ENCODE measurements at regions not wholly inside any gene's neighbourhood (a gene's known extent, or its start where the extent isn't known, plus 50 kb on each side); places are given as distances from the start of the nearest gene placed in this dataset.
"Not testable (repeated sequence)": the region's sequence is repeated elsewhere in the genome, so short reads cannot be mapped to it uniquely, and the experiment has no call there.

- no peak for DNase-seq (ENCODE audit: low read depth)
Observed at GRCh38 chr2:65605058-65605742, 172.8 kb upstream of the SPRED2 start.

- DNase-seq (ENCODE audit: low read depth), result no peak
Observed at GRCh38 chr2:65604246-65604645, 171.8 kb upstream of the SPRED2 start.

GRCh38 chr2:65602603-65603235 lies 170.3 kb upstream of the SPRED2 start:
- DNase-seq (ENCODE audit: low read depth), result peak; percentile 14

GRCh38 chr2:65600871-65601270 lies 168.5 kb upstream of the SPRED2 start:
- not testable (repeated sequence) for DNase-seq (ENCODE audit: low read depth)

- DNase-seq (ENCODE audit: low read depth), result not testable (repeated sequence)
Observed at GRCh38 chr2:65600351-65600750, 168.0 kb upstream of the SPRED2 start.

GRCh38 chr2:65599693-65600092 lies 167.3 kb upstream of the SPRED2 start:
- DNase-seq (ENCODE audit: low read depth), result no peak

- no peak for DNase-seq (ENCODE audit: low read depth)
Observed at GRCh38 chr2:65598996-65599395, 166.6 kb upstream of the SPRED2 start.

GRCh38 chr2:65598264-65598663 lies 165.9 kb upstream of the SPRED2 start:
- no peak for DNase-seq (ENCODE audit: low read depth)

GRCh38 chr2:65595630-65596029 lies 163.2 kb upstream of the SPRED2 start:
- DNase-seq (ENCODE audit: low read depth), result no peak

- DNase-seq (ENCODE audit: low read depth), result no peak
Observed at GRCh38 chr2:65594150-65594549, 161.8 kb upstream of the SPRED2 start.

- no peak for DNase-seq (ENCODE audit: low read depth)
Observed at GRCh38 chr2:65589667-65590066, 157.3 kb upstream of the SPRED2 start.

GRCh38 chr2:65587779-65588178 lies 155.4 kb upstream of the SPRED2 start:
- DNase-seq (ENCODE audit: low read depth), result no peak

GRCh38 chr2:65586516-65586915 lies 154.1 kb upstream of the SPRED2 start:
- DNase-seq (ENCODE audit: low read depth), result peak; percentile 70

GRCh38 chr2:65583061-65583460 lies 150.7 kb upstream of the SPRED2 start:
- no peak for DNase-seq (ENCODE audit: low read depth)

GRCh38 chr2:65582364-65582763 lies 150.0 kb upstream of the SPRED2 start:
- DNase-seq (ENCODE audit: low read depth), result no peak

- no peak for DNase-seq (ENCODE audit: low read depth)
Observed at GRCh38 chr2:65580824-65581223, 148.4 kb upstream of the SPRED2 start.

- DNase-seq (ENCODE audit: low read depth), result no peak
Observed at GRCh38 chr2:65579506-65580235, 147.3 kb upstream of the SPRED2 start.

GRCh38 chr2:65577654-65578053 lies 145.3 kb upstream of the SPRED2 start:
- DNase-seq (ENCODE audit: low read depth), result no peak

GRCh38 chr2:65576861-65577601 lies 144.6 kb upstream of the SPRED2 start:
- peak; percentile 93 for DNase-seq (ENCODE audit: low read depth)

- no peak for DNase-seq (ENCODE audit: low read depth)
Observed at GRCh38 chr2:65576278-65576677, 143.9 kb upstream of the SPRED2 start.

GRCh38 chr2:65574993-65575392 lies 142.6 kb upstream of the SPRED2 start:
- no peak for DNase-seq (ENCODE audit: low read depth)

- not testable (repeated sequence) for DNase-seq (ENCODE audit: low read depth)
Observed at GRCh38 chr2:65568656-65569440, 136.4 kb upstream of the SPRED2 start.

Measured in amniotic epithelial cell (primary cell).